HG02571 (cell line): ENCODE measurements at regions not wholly inside any gene's neighbourhood (a gene's known extent, or its start where the extent isn't known, plus 50 kb on each side); places are given as distances from the start of the nearest gene placed in this dataset.
"Not testable (repeated sequence)": the region's sequence is repeated elsewhere in the genome, so short reads cannot be mapped to it uniquely, and the experiment has no call there.

ENCODE experiments used
- ATAC-seq: cut with Tn5 transposase; IDR thresholded peaks from one replicate; pipeline ENCODE4 v1.9.1; 2021; ENCODE audit warnings: mild to moderate bottlenecking, moderate library complexity; ENCODE audit not compliant: unreplicated experiment

- ATAC-seq, result no peak
These were observed 293.1 kb downstream of the TRIML1 start for GRCh38 chr4:188432328-188432727.

DNA sequence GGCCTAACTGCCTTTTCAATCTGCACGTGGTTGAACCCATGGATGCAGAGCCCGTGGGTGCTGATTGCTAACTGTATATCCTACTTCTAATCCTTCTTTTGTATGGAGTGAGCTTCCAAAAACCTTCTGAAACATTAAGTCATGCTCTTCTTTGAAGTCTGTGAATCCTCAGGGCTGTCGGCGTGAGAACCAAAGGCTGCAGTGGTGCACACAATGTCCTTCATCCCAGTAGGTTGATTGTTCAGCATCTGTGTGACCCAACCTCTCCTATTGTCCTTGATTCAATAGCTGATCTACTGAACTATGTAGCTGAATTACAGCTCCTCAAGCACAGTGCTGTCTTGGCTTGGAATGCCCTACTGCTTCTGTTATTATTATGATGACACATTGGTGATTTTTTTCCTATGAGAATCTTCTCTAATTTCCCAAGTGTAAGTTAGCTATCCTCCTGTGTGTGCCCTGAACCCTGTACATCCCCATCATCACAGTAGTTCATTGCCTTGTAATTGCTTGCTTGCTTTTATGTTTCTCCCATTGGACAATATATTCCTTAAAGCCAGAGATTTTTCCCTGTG is 294.6 kb downstream of the TRIML1 start:
- no peak for ATAC-seq

DNA sequence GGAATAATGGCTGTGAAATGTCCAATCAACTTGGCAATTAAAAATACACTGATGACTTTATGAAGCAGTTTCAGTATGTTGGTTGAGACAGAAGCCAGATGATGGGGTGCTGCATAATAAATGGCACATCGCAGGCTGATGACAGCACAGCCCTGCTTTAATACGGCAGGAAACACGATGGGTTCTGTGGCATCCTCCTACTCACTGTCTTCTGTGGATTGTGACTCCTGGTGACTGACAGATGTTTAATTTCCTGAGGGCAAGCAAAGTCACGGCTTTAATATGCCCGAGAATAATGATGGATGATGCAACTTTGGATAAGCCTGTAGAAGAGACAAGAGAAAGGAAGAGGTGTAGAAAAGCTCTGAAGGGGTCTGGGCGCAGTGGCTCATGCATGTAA is 295.4 kb downstream of the TRIML1 start:
- ATAC-seq, result no peak

GRCh38 chr4:188435381-188435780 is 296.1 kb downstream of the TRIML1 start:
- no peak for ATAC-seq

GRCh38 chr4:188437535-188437934 is 298.3 kb downstream of the TRIML1 start:
- no peak for ATAC-seq

DNA sequence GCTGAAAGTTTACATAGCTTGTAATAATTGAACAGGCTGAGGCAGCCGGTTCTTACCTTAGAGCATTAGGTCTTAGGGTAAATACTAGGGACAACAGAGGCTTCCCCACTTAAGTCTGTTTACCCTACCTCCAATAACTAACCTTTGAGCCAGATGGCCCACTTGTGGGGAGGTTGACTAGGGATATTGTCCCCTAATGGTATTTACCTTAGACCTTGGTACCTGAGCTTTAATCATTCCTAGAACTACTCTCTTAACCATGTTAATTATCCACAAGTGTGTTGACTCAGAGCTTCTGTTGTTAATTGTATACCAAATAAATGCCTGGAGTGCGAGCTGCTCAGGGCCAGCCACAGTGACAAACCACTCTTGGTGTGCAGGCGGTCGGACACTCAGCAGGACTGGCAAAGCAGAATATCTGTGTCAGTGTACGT is 299.2 kb downstream of the TRIML1 start:
- ATAC-seq, result not testable (repeated sequence)

GRCh38 chr4:188439641-188440311 is 300.5 kb downstream of the TRIML1 start:
- ATAC-seq, result no peak

DNA sequence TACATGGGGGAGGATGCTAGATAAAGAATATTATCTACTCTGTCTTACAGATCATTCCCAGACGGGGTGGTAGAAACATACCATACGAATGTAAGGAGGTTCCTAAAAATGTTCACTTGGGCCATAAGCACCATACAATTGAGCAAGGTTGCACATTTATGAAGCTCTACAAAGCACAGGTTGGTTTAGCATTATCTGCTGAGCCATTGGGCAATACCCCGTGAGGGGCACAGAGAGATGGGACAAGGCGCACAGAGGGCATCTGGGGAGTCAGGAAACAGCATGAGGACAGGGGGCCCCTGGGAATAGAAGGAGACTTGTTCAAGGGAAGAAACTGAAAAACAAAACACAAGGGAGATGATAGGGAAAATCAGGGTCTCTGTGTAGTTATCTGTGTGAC is 305.3 kb downstream of the TRIML1 start:
- ATAC-seq, result no peak

DNA sequence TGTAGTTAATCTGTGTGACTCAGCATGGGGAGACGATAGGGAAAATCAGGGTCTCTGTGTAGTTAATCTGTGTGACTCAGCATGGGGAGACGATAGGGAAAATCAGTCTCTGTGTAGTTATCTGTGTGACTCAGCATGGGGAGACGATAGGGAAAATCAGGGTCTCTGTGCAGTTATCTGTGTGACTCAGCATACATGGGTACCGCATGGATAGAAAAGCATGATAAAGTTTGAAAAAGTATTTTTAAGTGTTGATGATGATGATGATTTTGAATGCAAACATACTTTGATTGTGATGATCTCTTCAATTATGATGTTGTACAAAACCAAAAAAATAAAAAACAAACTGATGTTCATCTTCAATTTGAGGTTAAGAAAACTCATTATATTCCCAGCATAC is 309.8 kb downstream of the TRIML1 start:
- not testable (repeated sequence) for ATAC-seq

DNA sequence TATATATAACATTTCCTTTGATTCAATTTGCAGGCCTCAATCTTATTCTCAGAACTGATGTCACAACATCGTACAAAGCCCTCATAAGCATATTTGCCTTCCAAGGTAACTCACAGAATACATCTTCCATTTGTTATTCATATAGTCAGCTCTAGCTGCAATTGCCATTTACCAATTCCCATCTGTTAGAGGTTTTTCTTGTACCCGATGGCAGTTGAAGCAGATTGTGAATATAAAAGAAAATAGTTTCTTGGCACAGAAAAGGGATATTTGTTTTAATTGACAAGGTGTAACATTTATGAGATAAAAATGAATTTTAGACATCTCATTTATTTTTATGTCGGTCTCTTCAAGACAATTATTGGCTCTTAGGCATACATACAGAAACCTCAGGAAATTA is 311.3 kb downstream of the TRIML1 start:
- no peak for ATAC-seq

DNA sequence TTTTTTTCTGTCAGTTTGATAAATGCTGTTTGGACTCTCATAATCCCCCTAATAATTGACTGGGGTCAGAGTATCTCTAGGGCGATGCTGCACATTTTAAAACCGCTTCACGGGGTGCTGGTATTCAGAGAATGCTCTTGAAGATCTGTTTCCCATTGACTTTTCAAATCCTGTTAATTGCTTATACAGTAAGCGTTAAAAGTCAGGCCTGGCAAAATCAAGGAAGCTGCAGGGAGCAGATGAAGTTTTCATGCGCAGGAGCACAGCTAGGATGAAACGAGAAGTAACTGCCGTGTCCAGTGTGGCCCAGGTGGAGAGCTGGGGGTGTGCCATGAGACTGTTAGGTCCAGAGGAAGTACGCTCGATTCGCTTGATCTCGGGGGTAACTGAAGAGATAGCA is 312.9 kb downstream of the TRIML1 start:
- ATAC-seq, result no peak

DNA sequence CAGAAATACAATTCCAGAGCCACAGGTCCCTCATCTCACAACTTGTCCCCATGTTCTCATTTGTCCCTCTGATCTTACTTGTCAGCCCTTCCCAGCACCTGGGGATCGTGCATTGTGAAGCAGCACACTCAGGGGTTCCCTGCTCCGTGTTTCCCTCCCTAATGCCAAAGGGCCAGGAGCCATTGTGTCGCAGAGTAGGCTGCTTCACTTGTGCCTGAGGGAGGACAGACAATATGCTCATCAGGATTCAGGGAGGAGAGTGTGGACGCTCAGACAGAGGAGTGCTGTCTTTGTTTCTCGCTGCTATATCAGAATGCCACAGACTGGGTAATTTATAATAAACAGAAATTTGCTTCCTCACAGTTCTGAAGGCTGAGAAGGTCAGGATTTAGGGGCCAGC is 315.3 kb downstream of the TRIML1 start:
- no peak for ATAC-seq

DNA sequence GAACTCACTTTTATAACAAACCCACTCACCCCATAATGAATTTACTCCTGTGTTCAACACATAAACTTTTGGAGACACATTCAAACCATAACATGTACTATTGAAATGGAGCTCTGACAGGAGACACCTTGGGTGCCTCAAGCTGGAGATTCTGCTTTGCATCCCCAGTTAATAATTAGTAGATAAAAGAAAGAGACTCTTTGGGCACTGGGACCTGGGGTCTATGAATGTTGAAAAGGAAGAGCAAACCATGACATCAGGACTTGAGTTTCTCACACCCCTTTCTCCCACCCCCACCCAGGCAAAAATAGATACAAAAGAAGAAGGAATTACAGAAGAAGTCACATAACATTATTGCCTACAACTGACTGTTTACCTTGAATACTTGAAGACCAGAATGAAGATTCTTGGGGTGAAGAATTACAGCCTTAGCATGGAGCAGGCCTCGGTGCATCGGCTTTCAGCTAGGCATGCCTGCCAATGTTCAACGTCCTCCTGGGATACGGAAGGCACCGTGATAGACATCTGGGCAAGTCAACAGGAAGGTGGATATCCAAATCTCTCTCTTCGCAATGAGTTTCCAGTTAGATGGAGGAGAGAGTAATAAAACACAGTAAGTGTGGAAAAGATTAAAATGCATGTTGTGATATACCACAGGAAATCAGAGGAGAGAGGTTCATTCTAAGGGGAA is 316.0 kb downstream of the TRIML1 start:
- no peak for ATAC-seq

- ATAC-seq, result no peak
These were observed 320.1 kb downstream of the TRIML1 start for GRCh38 chr4:188459381-188459780.

DNA sequence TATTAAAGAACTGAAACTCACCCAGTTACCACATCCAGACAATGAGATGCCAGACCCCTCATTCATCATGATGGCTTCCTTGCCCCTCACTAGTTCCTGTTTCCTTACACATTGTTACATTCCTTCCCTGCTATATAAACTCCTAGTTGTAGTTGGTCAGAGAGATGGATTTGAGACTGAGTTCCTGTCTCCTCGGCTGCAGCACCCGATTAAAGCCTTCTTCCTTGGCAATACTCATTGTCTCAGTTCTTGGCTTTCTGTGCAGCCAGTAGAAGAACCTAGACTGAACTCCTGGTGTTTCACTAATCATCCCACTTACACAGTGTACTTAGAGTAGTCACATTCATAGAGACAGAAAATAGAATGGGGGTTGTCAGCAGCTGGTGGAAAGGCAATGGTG is 324.7 kb downstream of the TRIML1 start:
- ATAC-seq, result no peak

GRCh38 chr4:188466001-188466400 is 326.8 kb downstream of the TRIML1 start:
- no peak for ATAC-seq

GRCh38 chr4:188484256-188484655 is 345.0 kb downstream of the TRIML1 start:
- no peak for ATAC-seq

GRCh38 chr4:188485906-188486305 is 346.7 kb downstream of the TRIML1 start:
- no peak for ATAC-seq

DNA sequence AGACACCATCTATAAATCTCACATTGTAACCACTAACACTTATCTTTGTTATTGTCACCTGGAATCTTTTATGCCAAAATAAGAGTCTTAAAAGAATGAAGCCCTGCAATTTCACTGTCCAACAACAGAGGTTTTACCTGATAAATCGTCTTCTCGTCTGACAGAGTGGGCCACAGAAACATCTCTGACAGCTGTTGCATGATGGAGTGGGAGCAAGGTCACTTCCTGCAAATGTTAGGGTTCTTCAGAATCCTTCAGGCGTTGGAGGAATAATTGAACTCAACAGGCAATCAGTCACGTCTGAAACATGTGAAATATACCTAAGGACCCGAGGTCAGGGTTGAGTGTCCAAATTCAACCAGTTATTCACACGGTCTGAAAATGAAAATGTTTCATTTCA is 353.6 kb downstream of the TRIML1 start:
- no peak for ATAC-seq

DNA sequence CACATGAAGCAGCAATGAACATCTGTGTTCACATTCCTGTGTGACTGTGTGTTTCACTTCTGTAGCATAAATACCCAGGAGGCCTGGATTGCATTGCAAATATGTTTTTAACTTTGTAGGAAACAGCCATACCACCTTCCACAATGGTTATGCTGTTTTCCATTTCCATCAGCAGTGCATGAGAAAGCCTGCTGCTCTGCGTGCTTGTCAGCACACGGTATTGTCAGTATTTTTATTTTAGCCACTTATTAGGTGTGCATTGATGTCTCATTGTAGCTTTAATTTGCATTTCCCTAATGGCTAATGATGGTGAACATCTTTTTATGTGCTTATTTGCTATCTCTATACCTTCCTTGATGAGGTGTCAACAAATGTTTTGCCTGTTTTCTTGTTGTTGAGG is 355.9 kb downstream of the TRIML1 start:
- no peak for ATAC-seq

GRCh38 chr4:188511431-188511830 is 372.2 kb downstream of the TRIML1 start:
- ATAC-seq, result no peak

DNA sequence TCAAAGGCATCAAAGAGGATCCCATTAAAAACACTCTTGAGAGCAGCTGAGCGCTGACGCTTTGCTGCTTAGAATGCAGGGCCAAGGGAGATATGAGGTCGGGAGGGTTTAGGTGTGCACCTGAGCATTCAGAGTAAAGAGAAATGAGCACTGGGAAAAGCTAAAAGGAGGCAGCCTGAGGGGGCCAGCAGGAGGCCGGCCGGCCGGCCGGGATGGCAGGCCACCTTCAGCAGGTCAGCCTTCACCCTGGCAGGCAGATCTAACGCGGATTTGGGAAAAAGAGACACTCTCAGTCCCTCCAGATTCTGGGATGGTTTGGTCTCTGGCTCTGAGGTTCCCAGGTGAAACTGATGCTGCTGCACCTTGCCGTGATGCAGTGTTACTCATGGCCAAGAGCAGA is 393.5 kb downstream of the TRIML1 start:
- no peak for ATAC-seq
